Glomerular visceral epithelial cell (primary cell): ENCODE measurements at regions not wholly inside any gene's neighbourhood (a gene's known extent, or its start where the extent isn't known, plus 50 kb on each side); places are given as distances from the start of the nearest gene placed in this dataset.

Source experiments
- DNase-seq: peaks from one replicate; pipeline ENCODE4 v3.0.0-alpha.2; 2016; ENCODE audit errors: extremely low spot score

GRCh38 chr7:54701982-54702381, 57.0 kb downstream of the SEC61G start:
- no peak for DNase-seq

- DNase-seq = no peak
Observed at GRCh38 chr7:54699715-54700114, 59.3 kb downstream of the SEC61G start.

- no peak for DNase-seq
Observed at GRCh38 chr7:54697659-54698186, 61.3 kb downstream of the SEC61G start.

- no peak for DNase-seq
Observed at GRCh38 chr7:54690892-54691291, 68.1 kb downstream of the SEC61G start.

GRCh38 chr7:54690050-54690443, 69.0 kb downstream of the SEC61G start:
- DNase-seq = no peak

GRCh38 chr7:54689394-54690049, 69.5 kb downstream of the SEC61G start:
- DNase-seq = no peak

GRCh38 chr7:54687462-54688212, 71.4 kb downstream of the SEC61G start:
- DNase-seq = no peak

- no peak for DNase-seq
Observed at GRCh38 chr7:54680377-54681005, 78.5 kb downstream of the SEC61G start.

- DNase-seq = no peak
Observed at GRCh38 chr7:54679490-54679817, 79.6 kb downstream of the SEC61G start.

- no peak for DNase-seq
Observed at GRCh38 chr7:54678763-54679489, 80.1 kb downstream of the SEC61G start.

- DNase-seq = no peak
Observed at GRCh38 chr7:54674891-54675290, 84.1 kb downstream of the SEC61G start.

GRCh38 chr7:54672519-54672918, 86.5 kb downstream of the SEC61G start:
- no peak for DNase-seq

GRCh38 chr7:54664235-54665228, 94.5 kb downstream of the SEC61G start:
- peak; percentile 49 for DNase-seq

- DNase-seq = no peak
Observed at GRCh38 chr7:54663603-54664234, 95.3 kb downstream of the SEC61G start.

GRCh38 chr7:54663186-54663585, 95.8 kb downstream of the SEC61G start:
- no peak for DNase-seq

- DNase-seq = no peak
Observed at GRCh38 chr7:54662701-54663100, 96.3 kb downstream of the SEC61G start.

GRCh38 chr7:54653905-54654304, 105.1 kb downstream of the SEC61G start:
- no peak for DNase-seq

GRCh38 chr7:54643064-54643463, 100.9 kb downstream of the VSTM2A start:
- no peak for DNase-seq

GRCh38 chr7:54637712-54638396, 95.7 kb downstream of the VSTM2A start:
- no peak for DNase-seq

- no peak for DNase-seq
Observed at GRCh38 chr7:54632696-54633095, 90.5 kb downstream of the VSTM2A start.
